GM06990 (cell line): ENCODE measurements at regions not wholly inside any gene's neighbourhood (a gene's known extent, or its start where the extent isn't known, plus 50 kb on each side); places are given as distances from the start of the nearest gene placed in this dataset.

Experiments used
- DNase-seq: peaks from one replicate; pipeline ENCODE4 v3.0.0-alpha.2; 2011; ENCODE audit not compliant: insufficient read length; ENCODE audit errors: extremely low read depth
- H3K27me3 ChIP-seq: replicated peaks from 2 replicates; pipeline ENCODE4 v1.6.0; 2011; ENCODE audit warnings: low read length; ENCODE audit not compliant: control insufficient read depth, insufficient read depth
- H3K36me3 ChIP-seq: 2 replicates; pipeline ENCODE4 v1.5.1; 2011; ENCODE audit warnings: low read length; ENCODE audit not compliant: control insufficient read depth, insufficient read depth
- H3K4me3 ChIP-seq: replicated peaks from 2 replicates; pipeline ENCODE4 v1.5.1; 2011; ENCODE audit warnings: low read depth, mild to moderate bottlenecking, control low read depth, low read length
- CTCF ChIP-seq: IDR thresholded peaks from 2 replicates; pipeline ENCODE4 v1.5.1; 2011; ENCODE audit warnings: low read length, control low read depth, mild to moderate bottlenecking, inconsistent platforms; ENCODE audit not compliant: insufficient read depth, poor library complexity, severe bottlenecking

GRCh38 chr7:41621953-41622831, 80.7 kb downstream of the INHBA start:
- H3K36me3 ChIP-seq: no peaks in the 10 kb centered on the region
- DNase-seq: no peak
- no peaks in the 10 kb centered on the region for H3K27me3 ChIP-seq
- H3K4me3 ChIP-seq: no peak overlapping the region
- TF ChIP-seq CTCF: no peak

GRCh38 chr7:41617987-41618386, 84.9 kb downstream of the INHBA start:
- Histone ChIP-seq H3K27me3 (no peaks in the 10 kb centered on the region), H3K36me3 (no peaks in the 10 kb centered on the region), H3K4me3 (no peak overlapping the region)
- TF ChIP-seq CTCF: no peak
- DNase-seq: no peak

- no peaks in the 10 kb centered on the region for H3K36me3 ChIP-seq
- H3K27me3 ChIP-seq: no peaks in the 10 kb centered on the region
- DNase-seq: no peak
- no peak overlapping the region for H3K4me3 ChIP-seq
- no peak for TF ChIP-seq CTCF
These were observed 90.1 kb downstream of the INHBA start for GRCh38 chr7:41612798-41613197.

GRCh38 chr7:41612386-41612785, 90.5 kb downstream of the INHBA start:
- no peaks in the 10 kb centered on the region for H3K27me3 ChIP-seq
- no peak for DNase-seq
- H3K36me3 ChIP-seq: no peaks in the 10 kb centered on the region
- H3K4me3 ChIP-seq: no peak overlapping the region
- TF ChIP-seq CTCF: no peak

- no peaks in the 10 kb centered on the region for H3K27me3 ChIP-seq
- no peak for TF ChIP-seq CTCF
- DNase-seq: no peak
- H3K4me3 ChIP-seq: no peak overlapping the region
- no peaks in the 10 kb centered on the region for H3K36me3 ChIP-seq
These were observed 94.4 kb downstream of the INHBA start for GRCh38 chr7:41608447-41608846.
